Breast epithelium (tissue), 4 donors: ENCODE measurements at regions not wholly inside any gene's neighbourhood (a gene's known extent, or its start where the extent isn't known, plus 50 kb on each side); places are given as distances from the start of the nearest gene placed in this dataset.

Source experiments
- DNase-seq, 2 donors: peaks; one replicate each; pipeline ENCODE4 v3.0.0-alpha.2; 2019; ENCODE audit warnings: low spot score in 2 of 2
- H3K27ac ChIP-seq, 2 donors: fragments of 200-600 bp; sonication (generic) in 1 of 2; one replicate each; pipeline ENCODE4 v1.5.1; 2016 to 2019; ENCODE audit warnings: mild to moderate bottlenecking in 1 of 2
- H3K27me3 ChIP-seq, 2 donors: fragments of 200-600 bp; sonication (generic) in 1 of 2; one replicate each; pipeline versions ENCODE4 v1.5.1 to v1.6.0; 2017 to 2019; ENCODE audit warnings: control low read depth in 1 of 2, mild to moderate bottlenecking in 1 of 2
- H3K36me3 ChIP-seq: fragments of 200-600 bp; one replicate; pipeline ENCODE4 v1.5.1; 2019
- H3K4me1 ChIP-seq, 2 donors: fragments of 200-600 bp; sonication (generic); one replicate each; pipeline ENCODE4 v1.5.1; 2016 to 2019; ENCODE audit warnings: control low read depth in 1 of 2
- H3K4me3 ChIP-seq, 3 donors: fragments of 200-600 bp; sonication (generic); 1 replicate in 2 of 3; 2 replicates in 1 of 3; pipeline ENCODE4 v1.5.1; 2016 to 2019; ENCODE audit warnings: mild to moderate bottlenecking in 3 of 3, moderate library complexity in 2 of 3
- H3K9me3 ChIP-seq, 2 donors: fragments of 200-600 bp; sonication (generic) in 1 of 2; one replicate each; pipeline ENCODE4 v1.5.1; 2016 to 2019; ENCODE audit warnings: control low read depth in 1 of 2
- POLR2A ChIP-seq: fragments of 450-650 bp; IDR thresholded peaks from one replicate; pipeline ENCODE4 v1.6.1; 2016; ENCODE audit warnings: antibody characterized with exemption, mild to moderate bottlenecking, moderate library complexity
- POLR2AphosphoS5 ChIP-seq, 3 donors: sonication (generic); formaldehyde crosslinking; IDR thresholded peaks; one replicate each; pipeline ENCODE4 v1.6.1; 2017; ENCODE audit warnings: antibody characterized with exemption in 3 of 3
- intact Hi-C: fragments of 100-400 bp; cut with DNase I; formaldehyde crosslinking; loops from one replicate; pipeline ENCODE4 v1.15.1; 2023; ENCODE audit warnings: low total_unique reads
- TF ChIP-seq, protein P1 (sequence below), 3 donors: fragments of 450-650 bp; IDR thresholded peaks; one replicate each; pipeline ENCODE4 v1.5.1; 2016 to 2017; ENCODE audit warnings: antibody characterized with exemption in 3 of 3, mild to moderate bottlenecking in 3 of 3, moderate library complexity in 3 of 3

DNA sequence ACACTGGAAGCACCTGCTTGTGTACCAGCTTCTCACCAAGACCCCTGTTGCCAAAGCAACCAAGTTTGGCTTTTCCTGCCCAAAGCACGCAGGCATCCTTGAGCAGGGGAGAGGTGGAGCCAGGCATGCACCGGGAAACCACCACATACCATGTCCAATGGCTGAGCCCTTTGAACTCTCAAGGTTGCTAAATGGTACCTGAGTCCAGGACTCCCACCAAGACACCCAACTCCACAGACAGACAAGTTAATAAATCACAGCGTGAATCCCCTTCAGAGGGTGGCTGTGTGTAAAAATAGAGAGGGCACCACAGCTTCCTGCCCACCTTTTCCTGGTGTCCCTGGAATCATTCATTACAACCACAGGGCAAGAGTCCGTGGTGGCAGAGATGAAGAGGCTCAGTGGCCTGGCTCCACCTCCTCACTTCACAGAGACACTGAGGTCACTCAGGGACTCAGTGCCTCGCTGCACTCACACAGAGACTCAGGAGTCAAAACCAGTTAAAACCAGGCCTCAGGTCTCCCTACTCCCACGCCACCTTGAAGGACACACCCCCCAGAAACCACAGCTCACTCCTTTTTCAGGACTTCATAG is 143.7 kb downstream of the C5orf15 start:
- no peak for DNase-seq
- Histone ChIP-seq H3K9me3 (no peaks in the 10 kb centered on the region), H3K36me3 (no peaks in the 10 kb centered on the region), H3K27ac (no peak overlapping the region), H3K4me3 (no peak overlapping the region), H3K27me3 (no peaks in the 10 kb centered on the region), H3K4me1 (peaks cover 0 to 7% of the 10 kb centered on the region in 2 donors)
- TF ChIP-seq POLR2A (no peak), POLR2AphosphoS5 (IDR thresholded peaks at IDR 0.05) (no peak)
- TF ChIP-seq, protein P1, sequence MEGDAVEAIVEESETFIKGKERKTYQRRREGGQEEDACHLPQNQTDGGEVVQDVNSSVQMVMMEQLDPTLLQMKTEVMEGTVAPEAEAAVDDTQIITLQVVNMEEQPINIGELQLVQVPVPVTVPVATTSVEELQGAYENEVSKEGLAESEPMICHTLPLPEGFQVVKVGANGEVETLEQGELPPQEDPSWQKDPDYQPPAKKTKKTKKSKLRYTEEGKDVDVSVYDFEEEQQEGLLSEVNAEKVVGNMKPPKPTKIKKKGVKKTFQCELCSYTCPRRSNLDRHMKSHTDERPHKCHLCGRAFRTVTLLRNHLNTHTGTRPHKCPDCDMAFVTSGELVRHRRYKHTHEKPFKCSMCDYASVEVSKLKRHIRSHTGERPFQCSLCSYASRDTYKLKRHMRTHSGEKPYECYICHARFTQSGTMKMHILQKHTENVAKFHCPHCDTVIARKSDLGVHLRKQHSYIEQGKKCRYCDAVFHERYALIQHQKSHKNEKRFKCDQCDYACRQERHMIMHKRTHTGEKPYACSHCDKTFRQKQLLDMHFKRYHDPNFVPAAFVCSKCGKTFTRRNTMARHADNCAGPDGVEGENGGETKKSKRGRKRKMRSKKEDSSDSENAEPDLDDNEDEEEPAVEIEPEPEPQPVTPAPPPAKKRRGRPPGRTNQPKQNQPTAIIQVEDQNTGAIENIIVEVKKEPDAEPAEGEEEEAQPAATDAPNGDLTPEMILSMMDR (IDR thresholded peaks at IDR 0.05), result no peak
- intact Hi-C loops, result no loop called here

DNA sequence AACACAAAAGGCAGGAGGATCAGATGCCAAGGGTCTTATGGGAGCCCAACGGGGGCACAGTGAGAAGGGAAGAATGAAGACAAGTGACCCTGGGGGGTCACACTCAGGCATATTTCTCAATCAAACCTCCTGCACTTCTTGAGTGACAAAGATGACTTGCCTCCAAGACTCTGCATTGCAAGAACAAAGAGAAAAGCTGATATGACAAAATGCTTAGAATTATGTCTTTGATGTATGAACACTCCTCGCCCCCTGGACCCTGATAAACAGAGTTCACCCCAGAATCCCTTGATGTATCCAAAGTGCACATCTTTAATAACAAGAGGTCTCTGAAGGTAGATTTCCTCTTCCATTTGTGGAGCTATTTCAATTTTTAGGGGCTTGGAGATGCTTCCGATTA is 146.5 kb downstream of the C5orf15 start:
- Histone ChIP-seq H3K36me3 (no peaks in the 10 kb centered on the region), H3K9me3 (no peaks in the 10 kb centered on the region), H3K27me3 (no peaks in the 10 kb centered on the region), H3K4me3 (no peak overlapping the region), H3K27ac (peak overlapping the region in 1 of 2 donors; percentile 41), H3K4me1 (peaks cover 0 to 7% of the 10 kb centered on the region in 2 donors)
- DNase-seq, result no peak
- intact Hi-C loops, result no loop called here
- TF ChIP-seq POLR2AphosphoS5 (IDR thresholded peaks at IDR 0.05) (no peak), POLR2A (no peak)
- TF ChIP-seq, protein P1 (IDR thresholded peaks at IDR 0.05), result no peak

DNA sequence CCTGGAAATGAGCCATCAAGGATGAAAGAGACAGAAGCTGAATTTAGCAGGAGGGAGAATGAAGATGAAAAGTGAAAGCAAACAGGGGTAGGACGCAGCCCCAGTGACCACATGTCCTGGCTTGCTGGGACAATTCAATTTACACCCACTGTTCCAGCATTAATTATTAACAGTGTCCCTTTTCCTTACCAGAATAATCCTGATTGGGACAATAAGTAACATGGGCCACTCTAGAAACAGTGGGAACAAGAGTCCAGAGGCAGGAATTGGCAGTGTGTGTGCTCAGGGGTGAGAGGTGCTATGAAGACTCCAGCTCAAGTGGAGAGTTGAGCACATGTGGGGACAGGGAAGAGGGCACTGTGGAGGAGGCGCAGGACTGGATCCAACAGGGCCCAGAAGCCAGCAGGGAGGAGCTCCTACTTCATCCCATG is 147.1 kb downstream of the C5orf15 start:
- no peak for TF ChIP-seq POLR2AphosphoS5 (IDR thresholded peaks at IDR 0.05)
- no peak for TF ChIP-seq POLR2A
- TF ChIP-seq, protein P1 (IDR thresholded peaks at IDR 0.05), result no peak
- no peak for DNase-seq
- Histone ChIP-seq H3K27me3 (no peaks in the 10 kb centered on the region), H3K9me3 (no peaks in the 10 kb centered on the region), H3K4me1 (peaks cover 0 to 7% of the 10 kb centered on the region in 2 donors), H3K4me3 (peak overlapping the region in 1 of 3 donors; percentile 26), H3K36me3 (no peaks in the 10 kb centered on the region), H3K27ac (peak overlapping the region in 1 of 2 donors; percentile 41)
- intact Hi-C loops, result no loop called here

DNA sequence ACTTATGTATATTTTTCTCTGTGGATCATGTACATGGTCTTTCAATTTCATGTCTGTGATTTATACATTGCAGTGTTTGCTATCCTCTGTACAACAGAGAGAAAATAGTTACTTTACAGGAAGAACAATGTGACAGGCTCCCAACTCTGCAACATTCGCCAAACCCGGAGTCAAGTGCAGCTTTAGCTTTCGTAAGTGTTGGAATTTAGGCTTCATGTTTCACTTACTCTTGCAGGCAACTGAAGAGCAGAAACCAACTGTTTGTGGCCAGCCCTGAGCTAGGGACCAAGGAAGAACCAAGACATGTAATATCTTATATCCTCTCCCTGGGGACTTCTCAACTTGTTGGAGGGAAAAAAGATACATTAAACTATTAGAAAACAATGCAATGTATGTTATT is 147.9 kb downstream of the C5orf15 start:
- Histone ChIP-seq H3K27me3 (no peaks in the 10 kb centered on the region), H3K27ac (peak overlapping the region; percentile 27 to 41), H3K36me3 (no peaks in the 10 kb centered on the region), H3K4me3 (no peak overlapping the region), H3K4me1 (peaks cover 0 to 7% of the 10 kb centered on the region in 2 donors), H3K9me3 (no peaks in the 10 kb centered on the region)
- intact Hi-C loops, result no loop called here
- no peak for DNase-seq
- TF ChIP-seq POLR2AphosphoS5 (IDR thresholded peaks at IDR 0.05) (no peak), POLR2A (no peak)
- TF ChIP-seq, protein P1 (IDR thresholded peaks at IDR 0.05), result no peak

DNA sequence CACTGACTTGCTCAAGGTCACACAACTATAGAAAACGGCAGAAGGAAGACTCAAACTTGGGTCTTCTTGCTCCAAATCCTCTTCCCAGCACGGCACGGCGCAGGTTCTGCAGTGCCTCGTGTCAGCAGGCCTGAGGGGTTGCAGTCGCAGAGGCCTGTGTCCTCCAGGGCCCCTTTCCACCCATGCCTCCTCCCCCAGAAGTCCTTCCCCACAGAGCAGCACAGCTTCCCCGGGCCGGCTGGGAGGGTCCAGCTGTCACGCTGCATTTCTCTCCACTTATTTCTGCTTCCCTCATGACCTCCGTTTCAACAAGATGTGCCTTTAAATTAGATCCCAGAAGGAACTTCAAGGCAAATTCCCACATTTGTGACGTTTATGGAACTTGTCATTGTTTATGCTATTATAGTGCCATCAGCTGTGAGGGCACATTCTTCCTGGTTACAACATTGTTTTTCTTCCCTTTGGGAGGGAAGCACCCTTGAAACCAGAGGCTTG is 148.4 kb downstream of the C5orf15 start:
- intact Hi-C loops, result no loop called here
- DNase-seq, result no peak
- peaks cover 0 to 7% of the 10 kb centered on the region in 2 donors for H3K4me1 ChIP-seq
- no peaks in the 10 kb centered on the region for H3K27me3 ChIP-seq
- peak overlapping the region; percentile 27 to 41 for H3K27ac ChIP-seq
- TF ChIP-seq, protein P1 (IDR thresholded peaks at IDR 0.05), result no peak
- no peak for TF ChIP-seq POLR2A
- no peak for TF ChIP-seq POLR2AphosphoS5 (IDR thresholded peaks at IDR 0.05)
- no peaks in the 10 kb centered on the region for H3K9me3 ChIP-seq
- H3K36me3 ChIP-seq, result no peaks in the 10 kb centered on the region
- H3K4me3 ChIP-seq, result no peak overlapping the region
